ENCODE measurements at regions not wholly inside any gene's neighbourhood (a gene's known extent, or its start where the extent isn't known, plus 50 kb on each side); places are given as distances from the start of the nearest gene placed in this dataset.

DNA sequence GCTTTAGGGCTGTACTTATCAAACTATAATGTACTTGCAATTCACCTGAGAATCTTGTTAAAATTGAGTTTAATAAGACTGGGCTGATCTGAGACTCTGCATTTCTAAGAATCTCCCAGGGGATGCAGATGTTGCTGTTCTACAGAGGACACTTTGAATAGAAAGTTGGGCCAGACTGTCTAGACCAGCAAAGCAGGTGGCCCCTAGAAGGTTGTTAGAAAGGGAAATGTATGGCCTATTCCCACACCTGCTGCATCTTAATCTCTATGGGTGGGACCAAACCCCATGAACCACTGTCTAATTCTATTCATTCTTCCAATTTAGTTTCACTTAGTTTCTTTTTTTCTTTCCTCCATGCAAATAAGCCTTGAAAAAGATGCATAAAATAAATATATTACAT lies 413.2 kb upstream of the TECRL start:
- Mint-ChIP-seq H3K36me3 (no peaks in the 10 kb centered on the region), H3K27me3 (ENCODE audit: low read depth) (no peaks in the 10 kb centered on the region), H3K9me3 (no peaks in the 10 kb centered on the region), H3K4me3 (no peak overlapping the region), H3K4me1 (peaks cover 4% of the 10 kb centered on the region; the same call in 1 of the 2 replicates), H3K27ac (no peak overlapping the region)
- TF ChIP-seq CBFB (CRISPR knock-in tag; IDR thresholded peaks at IDR 0.05; ENCODE audit: low read depth) (no peak), NR2C2 (CRISPR knock-in tag; IDR thresholded peaks at IDR 0.05) (no peak), JUN (CRISPR knock-in tag; IDR thresholded peaks at IDR 0.05) (no peak), MYBL2 (CRISPR knock-in tag; IDR thresholded peaks at IDR 0.05) (no peak), KAT7 (CRISPR knock-in tag; IDR thresholded peaks at IDR 0.05; ENCODE audit: borderline replicate concordance) (no peak), HMGA2 (CRISPR knock-in tag; IDR thresholded peaks at IDR 0.05) (no peak), ZNF423 (CRISPR knock-in tag; IDR thresholded peaks at IDR 0.05) (no peak), SOX15 (CRISPR knock-in tag; IDR thresholded peaks at IDR 0.05) (no peak), TCF7 (CRISPR knock-in tag; IDR thresholded peaks at IDR 0.05; ENCODE audit: low read depth) (no peak), ZNF416 (CRISPR knock-in tag; IDR thresholded peaks at IDR 0.05) (no peak), MXD4 (CRISPR knock-in tag; IDR thresholded peaks at IDR 0.05; ENCODE audit: borderline replicate concordance) (no peak), IRF2 (CRISPR knock-in tag; IDR thresholded peaks at IDR 0.05; ENCODE audit: borderline replicate concordance, low read depth) (no peak)
- TF ChIP-seq, protein P1, sequence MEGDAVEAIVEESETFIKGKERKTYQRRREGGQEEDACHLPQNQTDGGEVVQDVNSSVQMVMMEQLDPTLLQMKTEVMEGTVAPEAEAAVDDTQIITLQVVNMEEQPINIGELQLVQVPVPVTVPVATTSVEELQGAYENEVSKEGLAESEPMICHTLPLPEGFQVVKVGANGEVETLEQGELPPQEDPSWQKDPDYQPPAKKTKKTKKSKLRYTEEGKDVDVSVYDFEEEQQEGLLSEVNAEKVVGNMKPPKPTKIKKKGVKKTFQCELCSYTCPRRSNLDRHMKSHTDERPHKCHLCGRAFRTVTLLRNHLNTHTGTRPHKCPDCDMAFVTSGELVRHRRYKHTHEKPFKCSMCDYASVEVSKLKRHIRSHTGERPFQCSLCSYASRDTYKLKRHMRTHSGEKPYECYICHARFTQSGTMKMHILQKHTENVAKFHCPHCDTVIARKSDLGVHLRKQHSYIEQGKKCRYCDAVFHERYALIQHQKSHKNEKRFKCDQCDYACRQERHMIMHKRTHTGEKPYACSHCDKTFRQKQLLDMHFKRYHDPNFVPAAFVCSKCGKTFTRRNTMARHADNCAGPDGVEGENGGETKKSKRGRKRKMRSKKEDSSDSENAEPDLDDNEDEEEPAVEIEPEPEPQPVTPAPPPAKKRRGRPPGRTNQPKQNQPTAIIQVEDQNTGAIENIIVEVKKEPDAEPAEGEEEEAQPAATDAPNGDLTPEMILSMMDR (IDR thresholded peaks at IDR 0.05), result no peak
- TF ChIP-seq, protein P2, sequence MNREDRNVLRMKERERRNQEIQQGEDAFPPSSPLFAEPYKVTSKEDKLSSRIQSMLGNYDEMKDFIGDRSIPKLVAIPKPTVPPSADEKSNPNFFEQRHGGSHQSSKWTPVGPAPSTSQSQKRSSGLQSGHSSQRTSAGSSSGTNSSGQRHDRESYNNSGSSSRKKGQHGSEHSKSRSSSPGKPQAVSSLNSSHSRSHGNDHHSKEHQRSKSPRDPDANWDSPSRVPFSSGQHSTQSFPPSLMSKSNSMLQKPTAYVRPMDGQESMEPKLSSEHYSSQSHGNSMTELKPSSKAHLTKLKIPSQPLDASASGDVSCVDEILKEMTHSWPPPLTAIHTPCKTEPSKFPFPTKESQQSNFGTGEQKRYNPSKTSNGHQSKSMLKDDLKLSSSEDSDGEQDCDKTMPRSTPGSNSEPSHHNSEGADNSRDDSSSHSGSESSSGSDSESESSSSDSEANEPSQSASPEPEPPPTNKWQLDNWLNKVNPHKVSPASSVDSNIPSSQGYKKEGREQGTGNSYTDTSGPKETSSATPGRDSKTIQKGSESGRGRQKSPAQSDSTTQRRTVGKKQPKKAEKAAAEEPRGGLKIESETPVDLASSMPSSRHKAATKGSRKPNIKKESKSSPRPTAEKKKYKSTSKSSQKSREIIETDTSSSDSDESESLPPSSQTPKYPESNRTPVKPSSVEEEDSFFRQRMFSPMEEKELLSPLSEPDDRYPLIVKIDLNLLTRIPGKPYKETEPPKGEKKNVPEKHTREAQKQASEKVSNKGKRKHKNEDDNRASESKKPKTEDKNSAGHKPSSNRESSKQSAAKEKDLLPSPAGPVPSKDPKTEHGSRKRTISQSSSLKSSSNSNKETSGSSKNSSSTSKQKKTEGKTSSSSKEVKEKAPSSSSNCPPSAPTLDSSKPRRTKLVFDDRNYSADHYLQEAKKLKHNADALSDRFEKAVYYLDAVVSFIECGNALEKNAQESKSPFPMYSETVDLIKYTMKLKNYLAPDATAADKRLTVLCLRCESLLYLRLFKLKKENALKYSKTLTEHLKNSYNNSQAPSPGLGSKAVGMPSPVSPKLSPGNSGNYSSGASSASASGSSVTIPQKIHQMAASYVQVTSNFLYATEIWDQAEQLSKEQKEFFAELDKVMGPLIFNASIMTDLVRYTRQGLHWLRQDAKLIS (CRISPR knock-in tag; IDR thresholded peaks at IDR 0.05; ENCODE audit: borderline replicate concordance), result no peak
- TF ChIP-seq, protein P3, sequence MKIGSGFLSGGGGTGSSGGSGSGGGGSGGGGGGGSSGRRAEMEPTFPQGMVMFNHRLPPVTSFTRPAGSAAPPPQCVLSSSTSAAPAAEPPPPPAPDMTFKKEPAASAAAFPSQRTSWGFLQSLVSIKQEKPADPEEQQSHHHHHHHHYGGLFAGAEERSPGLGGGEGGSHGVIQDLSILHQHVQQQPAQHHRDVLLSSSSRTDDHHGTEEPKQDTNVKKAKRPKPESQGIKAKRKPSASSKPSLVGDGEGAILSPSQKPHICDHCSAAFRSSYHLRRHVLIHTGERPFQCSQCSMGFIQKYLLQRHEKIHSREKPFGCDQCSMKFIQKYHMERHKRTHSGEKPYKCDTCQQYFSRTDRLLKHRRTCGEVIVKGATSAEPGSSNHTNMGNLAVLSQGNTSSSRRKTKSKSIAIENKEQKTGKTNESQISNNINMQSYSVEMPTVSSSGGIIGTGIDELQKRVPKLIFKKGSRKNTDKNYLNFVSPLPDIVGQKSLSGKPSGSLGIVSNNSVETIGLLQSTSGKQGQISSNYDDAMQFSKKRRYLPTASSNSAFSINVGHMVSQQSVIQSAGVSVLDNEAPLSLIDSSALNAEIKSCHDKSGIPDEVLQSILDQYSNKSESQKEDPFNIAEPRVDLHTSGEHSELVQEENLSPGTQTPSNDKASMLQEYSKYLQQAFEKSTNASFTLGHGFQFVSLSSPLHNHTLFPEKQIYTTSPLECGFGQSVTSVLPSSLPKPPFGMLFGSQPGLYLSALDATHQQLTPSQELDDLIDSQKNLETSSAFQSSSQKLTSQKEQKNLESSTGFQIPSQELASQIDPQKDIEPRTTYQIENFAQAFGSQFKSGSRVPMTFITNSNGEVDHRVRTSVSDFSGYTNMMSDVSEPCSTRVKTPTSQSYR (CRISPR knock-in tag; IDR thresholded peaks at IDR 0.05), result no peak
- TF ChIP-seq, protein P4, sequence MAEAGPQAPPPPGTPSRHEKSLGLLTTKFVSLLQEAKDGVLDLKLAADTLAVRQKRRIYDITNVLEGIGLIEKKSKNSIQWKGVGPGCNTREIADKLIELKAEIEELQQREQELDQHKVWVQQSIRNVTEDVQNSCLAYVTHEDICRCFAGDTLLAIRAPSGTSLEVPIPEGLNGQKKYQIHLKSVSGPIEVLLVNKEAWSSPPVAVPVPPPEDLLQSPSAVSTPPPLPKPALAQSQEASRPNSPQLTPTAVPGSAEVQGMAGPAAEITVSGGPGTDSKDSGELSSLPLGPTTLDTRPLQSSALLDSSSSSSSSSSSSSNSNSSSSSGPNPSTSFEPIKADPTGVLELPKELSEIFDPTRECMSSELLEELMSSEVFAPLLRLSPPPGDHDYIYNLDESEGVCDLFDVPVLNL (CRISPR knock-in tag; IDR thresholded peaks at IDR 0.05; ENCODE audit: borderline replicate concordance, low read depth), result no peak
- TF ChIP-seq, protein P5, sequence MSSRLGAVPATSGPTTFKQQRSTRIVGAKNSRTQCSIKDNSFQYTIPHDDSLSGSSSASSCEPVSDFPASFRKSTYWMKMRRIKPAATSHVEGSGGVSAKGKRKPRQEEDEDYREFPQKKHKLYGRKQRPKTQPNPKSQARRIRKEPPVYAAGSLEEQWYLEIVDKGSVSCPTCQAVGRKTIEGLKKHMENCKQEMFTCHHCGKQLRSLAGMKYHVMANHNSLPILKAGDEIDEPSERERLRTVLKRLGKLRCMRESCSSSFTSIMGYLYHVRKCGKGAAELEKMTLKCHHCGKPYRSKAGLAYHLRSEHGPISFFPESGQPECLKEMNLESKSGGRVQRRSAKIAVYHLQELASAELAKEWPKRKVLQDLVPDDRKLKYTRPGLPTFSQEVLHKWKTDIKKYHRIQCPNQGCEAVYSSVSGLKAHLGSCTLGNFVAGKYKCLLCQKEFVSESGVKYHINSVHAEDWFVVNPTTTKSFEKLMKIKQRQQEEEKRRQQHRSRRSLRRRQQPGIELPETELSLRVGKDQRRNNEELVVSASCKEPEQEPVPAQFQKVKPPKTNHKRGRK (CRISPR knock-in tag; IDR thresholded peaks at IDR 0.05; ENCODE audit: borderline replicate concordance), result no peak
- TF ChIP-seq, protein P6, sequence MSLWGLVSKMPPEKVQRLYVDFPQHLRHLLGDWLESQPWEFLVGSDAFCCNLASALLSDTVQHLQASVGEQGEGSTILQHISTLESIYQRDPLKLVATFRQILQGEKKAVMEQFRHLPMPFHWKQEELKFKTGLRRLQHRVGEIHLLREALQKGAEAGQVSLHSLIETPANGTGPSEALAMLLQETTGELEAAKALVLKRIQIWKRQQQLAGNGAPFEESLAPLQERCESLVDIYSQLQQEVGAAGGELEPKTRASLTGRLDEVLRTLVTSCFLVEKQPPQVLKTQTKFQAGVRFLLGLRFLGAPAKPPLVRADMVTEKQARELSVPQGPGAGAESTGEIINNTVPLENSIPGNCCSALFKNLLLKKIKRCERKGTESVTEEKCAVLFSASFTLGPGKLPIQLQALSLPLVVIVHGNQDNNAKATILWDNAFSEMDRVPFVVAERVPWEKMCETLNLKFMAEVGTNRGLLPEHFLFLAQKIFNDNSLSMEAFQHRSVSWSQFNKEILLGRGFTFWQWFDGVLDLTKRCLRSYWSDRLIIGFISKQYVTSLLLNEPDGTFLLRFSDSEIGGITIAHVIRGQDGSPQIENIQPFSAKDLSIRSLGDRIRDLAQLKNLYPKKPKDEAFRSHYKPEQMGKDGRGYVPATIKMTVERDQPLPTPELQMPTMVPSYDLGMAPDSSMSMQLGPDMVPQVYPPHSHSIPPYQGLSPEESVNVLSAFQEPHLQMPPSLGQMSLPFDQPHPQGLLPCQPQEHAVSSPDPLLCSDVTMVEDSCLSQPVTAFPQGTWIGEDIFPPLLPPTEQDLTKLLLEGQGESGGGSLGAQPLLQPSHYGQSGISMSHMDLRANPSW (CRISPR knock-in tag; conservative IDR thresholded peaks at IDR 0.05; ENCODE audit: low read depth), result no peak
- DNase-seq (ENCODE audit: low spot score) (no peak), ATAC-seq (peak; percentile 20; the same call in 1 of the 2 replicates)
- ChIA-PET CTCF (no interaction called here), POLR2A (no interaction called here)
